RWPE1 (cell line): ENCODE measurements at regions not wholly inside any gene's neighbourhood (a gene's known extent, or its start where the extent isn't known, plus 50 kb on each side); places are given as distances from the start of the nearest gene placed in this dataset.

Experiments
- CTCF ChIA-PET: fragments of 350-600 bp; sonication (Branson Sonifier 250); formaldehyde crosslinking; extraction: SDS; loops from one replicate; lab custom pipeline; 2021; lab: Yijun Ruan, JAX
- POLR2A ChIA-PET: fragments of 400-600 bp; formaldehyde crosslinking; extraction: SDS; loops from one replicate; lab custom pipeline; 2020; ENCODE audit warnings: antibody characterized with exemption; ENCODE audit not compliant: low non-redundant PET; lab: Yijun Ruan, JAX
- DNase-seq: peaks from one replicate; pipeline ENCODE4 v3.0.0; 2012; ENCODE audit warnings: low spot score
- H3K27ac ChIP-seq: fragments of 450-650 bp; 2 replicates; pipeline ENCODE4 v1.5.1; 2017
- TF ChIP-seq, protein P1 (sequence below): fragments of 450-650 bp; conservative IDR thresholded peaks from 2 replicates; pipeline ENCODE4 v1.5.1; 2017; ENCODE audit warnings: low read depth, mild to moderate bottlenecking

DNA sequence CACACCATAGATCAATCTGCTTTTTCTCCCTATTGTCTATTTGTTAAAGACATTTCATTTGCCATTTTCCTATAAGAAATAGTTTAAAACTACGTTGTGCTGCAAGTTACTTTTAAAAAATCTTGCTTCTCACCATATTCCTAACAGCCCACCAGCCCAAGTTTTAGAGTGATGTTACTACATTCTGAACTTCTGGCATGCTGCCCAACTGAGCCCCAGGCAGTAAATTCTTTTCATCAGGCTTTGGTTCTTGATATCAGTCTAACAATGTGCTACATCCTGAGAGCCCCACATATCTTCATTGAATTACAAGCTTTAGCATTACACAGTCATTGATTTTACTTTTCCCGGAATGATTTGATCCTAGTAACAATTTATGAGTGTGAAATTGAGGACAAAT, 283.8 kb upstream of the IL1RAPL1 start:
- CTCF ChIA-PET, result no interaction called here
- DNase-seq, result no peak
- POLR2A ChIA-PET, result no interaction called here

DNA sequence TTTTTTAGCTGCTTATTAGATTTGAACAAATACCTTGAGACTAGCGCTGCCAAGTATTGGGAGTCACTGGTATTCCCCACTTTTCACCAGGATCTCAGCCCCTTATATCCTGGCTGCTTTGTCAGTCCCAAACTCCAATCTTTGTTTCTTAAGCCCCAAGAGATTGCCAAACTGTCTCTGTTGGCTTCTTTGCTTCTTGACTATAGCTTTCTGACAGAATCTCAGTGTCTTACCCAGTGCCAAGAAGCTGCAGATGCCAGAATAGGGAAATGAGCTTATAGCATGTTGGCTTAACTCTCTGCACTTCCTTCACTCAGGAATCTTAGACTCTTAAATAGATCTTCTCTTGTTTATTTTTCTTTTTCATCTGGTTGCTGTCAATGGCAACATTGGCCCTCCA, 297.5 kb upstream of the DCAF8L1 start:
- no peak for DNase-seq
- H3K27ac ChIP-seq, result no peak overlapping the region
- ChIA-PET CTCF (no interaction called here), POLR2A (no interaction called here)
- TF ChIP-seq, protein P1, sequence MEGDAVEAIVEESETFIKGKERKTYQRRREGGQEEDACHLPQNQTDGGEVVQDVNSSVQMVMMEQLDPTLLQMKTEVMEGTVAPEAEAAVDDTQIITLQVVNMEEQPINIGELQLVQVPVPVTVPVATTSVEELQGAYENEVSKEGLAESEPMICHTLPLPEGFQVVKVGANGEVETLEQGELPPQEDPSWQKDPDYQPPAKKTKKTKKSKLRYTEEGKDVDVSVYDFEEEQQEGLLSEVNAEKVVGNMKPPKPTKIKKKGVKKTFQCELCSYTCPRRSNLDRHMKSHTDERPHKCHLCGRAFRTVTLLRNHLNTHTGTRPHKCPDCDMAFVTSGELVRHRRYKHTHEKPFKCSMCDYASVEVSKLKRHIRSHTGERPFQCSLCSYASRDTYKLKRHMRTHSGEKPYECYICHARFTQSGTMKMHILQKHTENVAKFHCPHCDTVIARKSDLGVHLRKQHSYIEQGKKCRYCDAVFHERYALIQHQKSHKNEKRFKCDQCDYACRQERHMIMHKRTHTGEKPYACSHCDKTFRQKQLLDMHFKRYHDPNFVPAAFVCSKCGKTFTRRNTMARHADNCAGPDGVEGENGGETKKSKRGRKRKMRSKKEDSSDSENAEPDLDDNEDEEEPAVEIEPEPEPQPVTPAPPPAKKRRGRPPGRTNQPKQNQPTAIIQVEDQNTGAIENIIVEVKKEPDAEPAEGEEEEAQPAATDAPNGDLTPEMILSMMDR, result no peak

More for the DNA sequence above, 283.8 kb upstream of the IL1RAPL1 start:
- TF ChIP-seq, protein P1, result no peak
- H3K27ac ChIP-seq, result no peak overlapping the region

GRCh38 chrX:28278251-28278650, 297.0 kb upstream of the DCAF8L1 start:
- CTCF ChIA-PET, result no interaction called here
- TF ChIP-seq, protein P1, result no peak
- POLR2A ChIA-PET, result no interaction called here
- H3K27ac ChIP-seq, result no peak overlapping the region
- no peak for DNase-seq

DNA sequence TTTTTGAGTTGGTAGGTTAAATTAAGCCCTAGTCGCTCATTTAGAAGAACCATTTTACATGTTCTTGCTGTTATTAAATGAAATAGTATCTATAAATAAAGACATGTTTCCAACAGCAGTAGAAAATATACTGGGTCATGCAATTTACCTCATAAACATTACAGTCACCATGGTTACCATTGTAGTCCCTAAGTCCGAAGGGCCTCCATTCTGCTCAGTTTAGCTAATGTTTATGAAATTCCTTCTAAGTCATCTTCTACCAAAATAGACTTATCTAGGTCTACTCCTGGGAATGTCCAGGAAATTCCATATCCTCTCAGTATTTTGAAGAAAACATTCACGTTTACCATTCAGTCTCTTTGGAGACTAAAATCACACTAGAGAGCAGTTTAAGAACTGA, 292.5 kb upstream of the DCAF8L1 start:
- DNase-seq, result no peak
- ChIA-PET POLR2A (no interaction called here), CTCF (no interaction called here)
- TF ChIP-seq, protein P1, result no peak
- H3K27ac ChIP-seq, result no peak overlapping the region

DNA sequence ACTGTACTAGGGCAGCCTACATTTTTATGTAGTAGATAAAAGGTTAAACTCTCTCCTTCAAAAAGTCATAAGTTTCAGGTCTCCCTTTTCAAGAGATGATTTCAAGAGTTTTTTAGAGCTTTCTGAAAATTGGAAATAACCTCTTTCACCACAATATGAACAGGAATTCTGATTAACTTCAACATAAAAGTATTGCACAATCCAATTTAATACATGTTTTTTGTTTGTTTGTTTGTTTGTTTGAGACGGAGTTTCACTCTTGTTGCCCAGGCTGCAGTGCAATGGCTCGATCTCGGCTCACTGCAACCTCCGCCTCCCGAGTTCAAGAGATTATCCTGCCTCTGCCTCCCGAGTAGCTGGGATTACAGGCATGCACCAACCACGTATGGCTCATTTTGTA, 265.4 kb upstream of the DCAF8L1 start:
- no peak overlapping the region for H3K27ac ChIP-seq
- POLR2A ChIA-PET, result no interaction called here
- DNase-seq, result no peak
- CTCF ChIA-PET, result no interaction called here
- TF ChIP-seq, protein P1, result no peak

DNA sequence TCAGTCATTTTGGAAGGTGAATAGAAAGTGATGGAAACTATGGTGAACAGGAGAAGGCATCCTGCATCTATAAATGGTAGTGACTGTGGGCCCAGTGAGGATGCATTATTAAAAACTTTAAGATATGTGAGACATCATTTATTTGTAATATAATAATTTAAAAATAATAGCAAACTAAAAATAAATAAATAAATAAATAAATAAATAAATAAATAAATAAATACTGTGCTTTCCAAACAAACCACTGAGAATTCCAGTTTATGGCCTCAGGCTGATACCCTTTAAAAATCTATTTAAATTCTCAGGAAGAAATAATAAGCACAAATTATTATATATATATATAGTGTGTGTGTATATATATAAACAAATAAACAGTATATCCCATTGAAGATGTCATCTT, 248.0 kb upstream of the DCAF8L1 start:
- no peak overlapping the region for H3K27ac ChIP-seq
- POLR2A ChIA-PET, result no interaction called here
- CTCF ChIA-PET, result no interaction called here
- no peak for DNase-seq
- TF ChIP-seq, protein P1, result no peak

DNA sequence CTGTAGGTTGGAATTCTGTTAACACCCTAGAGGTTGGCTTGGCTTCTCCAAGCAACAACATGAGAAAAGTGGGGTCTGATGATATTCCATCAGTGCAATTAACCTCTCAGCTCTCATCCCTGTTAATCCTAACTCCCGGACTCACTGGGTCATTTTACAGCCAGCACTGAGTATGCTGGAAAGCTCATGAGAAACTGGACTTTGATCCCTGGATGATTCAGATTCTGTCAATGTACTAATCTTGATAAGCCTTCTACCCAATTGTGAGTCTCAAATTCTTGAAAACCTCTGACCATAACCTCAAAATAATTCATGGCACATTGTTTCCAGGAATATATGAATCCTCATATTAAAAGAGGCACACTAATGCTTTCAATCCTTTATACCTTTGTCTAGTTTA, 244.3 kb upstream of the DCAF8L1 start:
- ChIA-PET CTCF (no interaction called here), POLR2A (no interaction called here)
- DNase-seq, result no peak
- TF ChIP-seq, protein P1, result no peak
- H3K27ac ChIP-seq, result no peak overlapping the region
